ENCODE measurements at regions not wholly inside any gene's neighbourhood (a gene's known extent, or its start where the extent isn't known, plus 50 kb on each side); places are given as distances from the start of the nearest gene placed in this dataset.
A peak's percentile ranks its signal among the peaks of the same experiment; 100 is the strongest.

DNA sequence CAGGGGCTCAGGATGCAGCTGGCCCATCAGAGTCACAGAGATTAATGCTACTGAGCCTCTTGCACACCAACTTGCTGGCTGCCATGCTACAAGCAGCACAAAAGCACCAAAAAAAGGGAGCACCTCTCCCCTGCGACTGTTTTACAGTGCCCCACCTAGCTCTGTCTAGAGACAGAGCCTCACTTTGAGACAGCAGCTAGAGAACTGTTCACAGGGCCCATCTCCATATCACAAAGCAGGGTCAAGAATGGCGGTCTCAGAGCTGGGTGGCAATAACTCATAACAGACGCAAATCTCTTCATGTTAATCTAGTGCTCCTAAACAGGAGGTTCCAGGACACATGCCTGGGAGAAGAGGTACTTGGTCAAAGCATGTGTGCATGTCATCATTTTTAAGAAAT is 953.0 kb downstream of the DCDC2C start:
- no peak overlapping the region for H3K27ac ChIP-seq
- TF ChIP-seq, protein P1, sequence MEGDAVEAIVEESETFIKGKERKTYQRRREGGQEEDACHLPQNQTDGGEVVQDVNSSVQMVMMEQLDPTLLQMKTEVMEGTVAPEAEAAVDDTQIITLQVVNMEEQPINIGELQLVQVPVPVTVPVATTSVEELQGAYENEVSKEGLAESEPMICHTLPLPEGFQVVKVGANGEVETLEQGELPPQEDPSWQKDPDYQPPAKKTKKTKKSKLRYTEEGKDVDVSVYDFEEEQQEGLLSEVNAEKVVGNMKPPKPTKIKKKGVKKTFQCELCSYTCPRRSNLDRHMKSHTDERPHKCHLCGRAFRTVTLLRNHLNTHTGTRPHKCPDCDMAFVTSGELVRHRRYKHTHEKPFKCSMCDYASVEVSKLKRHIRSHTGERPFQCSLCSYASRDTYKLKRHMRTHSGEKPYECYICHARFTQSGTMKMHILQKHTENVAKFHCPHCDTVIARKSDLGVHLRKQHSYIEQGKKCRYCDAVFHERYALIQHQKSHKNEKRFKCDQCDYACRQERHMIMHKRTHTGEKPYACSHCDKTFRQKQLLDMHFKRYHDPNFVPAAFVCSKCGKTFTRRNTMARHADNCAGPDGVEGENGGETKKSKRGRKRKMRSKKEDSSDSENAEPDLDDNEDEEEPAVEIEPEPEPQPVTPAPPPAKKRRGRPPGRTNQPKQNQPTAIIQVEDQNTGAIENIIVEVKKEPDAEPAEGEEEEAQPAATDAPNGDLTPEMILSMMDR (IDR thresholded peaks at IDR 0.05), result no peak
- no peak for TF ChIP-seq ZFX (IDR thresholded peaks at IDR 0.05; ENCODE audit: borderline replicate concordance)

DNA sequence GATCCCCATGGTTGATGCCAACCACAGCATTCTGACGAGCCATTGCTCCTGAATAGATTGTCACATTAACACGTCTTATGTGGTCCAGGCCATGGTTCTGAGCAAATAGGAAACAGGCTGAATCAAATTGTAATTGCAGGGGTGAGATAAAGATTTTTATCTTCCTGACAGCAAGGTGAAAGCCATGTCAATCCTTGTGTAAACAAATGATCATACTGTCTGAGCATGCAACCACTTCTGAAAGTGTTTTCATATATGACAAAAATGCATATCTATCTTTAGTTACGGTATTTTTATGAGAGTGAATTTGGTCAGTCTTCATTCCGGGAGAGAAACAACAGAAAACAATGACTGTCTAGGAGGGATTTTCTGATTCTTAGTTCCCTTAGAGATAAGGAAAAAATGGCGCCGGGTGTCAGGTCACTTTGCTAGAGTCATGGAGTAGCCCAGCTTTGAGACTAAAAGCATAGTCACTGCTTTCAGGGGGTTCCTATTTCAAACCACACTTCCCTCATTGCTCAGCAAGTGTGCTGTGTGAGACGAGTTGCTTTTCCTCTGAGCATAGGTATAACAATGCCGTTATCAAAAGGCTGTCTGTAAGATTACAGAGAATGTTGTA is 958.9 kb downstream of the DCDC2C start:
- no peak overlapping the region for H3K27ac ChIP-seq
- TF ChIP-seq, protein P1 (IDR thresholded peaks at IDR 0.05), result no peak
- TF ChIP-seq ZFX (IDR thresholded peaks at IDR 0.05; ENCODE audit: borderline replicate concordance), result no peak

DNA sequence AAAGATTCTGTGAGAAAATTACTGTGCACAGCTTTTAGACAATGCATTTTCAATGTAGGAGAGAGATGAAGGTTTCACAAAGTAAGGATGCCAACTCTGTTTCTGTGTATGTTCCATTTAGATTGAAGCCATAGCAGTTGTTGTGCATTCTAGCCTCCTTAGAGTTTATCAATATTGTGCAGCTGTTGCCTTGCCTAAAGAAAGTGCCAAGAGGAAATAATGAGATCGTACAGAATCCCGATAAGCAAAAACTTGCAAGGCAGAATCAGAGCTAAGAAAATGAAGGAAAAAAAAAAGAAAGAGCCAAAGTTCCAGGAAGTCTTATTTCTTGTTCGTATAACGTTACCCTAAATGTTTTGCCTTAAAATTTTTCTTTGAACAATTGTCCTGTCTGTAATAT is 965.0 kb downstream of the DCDC2C start:
- H3K27ac ChIP-seq, result no peak overlapping the region
- TF ChIP-seq, protein P1 (IDR thresholded peaks at IDR 0.05), result no peak
- no peak for TF ChIP-seq ZFX (IDR thresholded peaks at IDR 0.05; ENCODE audit: borderline replicate concordance)

DNA sequence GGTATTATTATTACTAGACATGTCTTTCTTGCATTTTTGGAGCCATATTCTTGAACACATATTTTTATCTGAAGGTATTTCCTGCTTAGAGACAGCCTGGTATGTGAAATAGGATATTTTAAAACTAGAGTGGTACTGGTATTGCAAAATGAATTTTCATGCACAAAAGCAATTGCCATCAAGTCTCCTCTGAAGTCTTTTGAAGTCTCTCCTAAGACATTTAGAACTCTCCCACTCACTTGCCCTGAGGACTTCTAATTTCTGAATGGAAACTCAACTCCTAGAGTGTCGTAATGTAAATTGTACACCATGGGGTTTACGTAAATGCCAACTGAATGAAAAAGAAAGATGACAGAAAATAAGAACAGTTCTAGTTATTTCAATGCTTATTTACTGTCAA is 967.0 kb downstream of the DCDC2C start:
- TF ChIP-seq ZFX (IDR thresholded peaks at IDR 0.05; ENCODE audit: borderline replicate concordance), result no peak
- TF ChIP-seq, protein P1 (IDR thresholded peaks at IDR 0.05), result no peak
- H3K27ac ChIP-seq, result no peak overlapping the region

DNA sequence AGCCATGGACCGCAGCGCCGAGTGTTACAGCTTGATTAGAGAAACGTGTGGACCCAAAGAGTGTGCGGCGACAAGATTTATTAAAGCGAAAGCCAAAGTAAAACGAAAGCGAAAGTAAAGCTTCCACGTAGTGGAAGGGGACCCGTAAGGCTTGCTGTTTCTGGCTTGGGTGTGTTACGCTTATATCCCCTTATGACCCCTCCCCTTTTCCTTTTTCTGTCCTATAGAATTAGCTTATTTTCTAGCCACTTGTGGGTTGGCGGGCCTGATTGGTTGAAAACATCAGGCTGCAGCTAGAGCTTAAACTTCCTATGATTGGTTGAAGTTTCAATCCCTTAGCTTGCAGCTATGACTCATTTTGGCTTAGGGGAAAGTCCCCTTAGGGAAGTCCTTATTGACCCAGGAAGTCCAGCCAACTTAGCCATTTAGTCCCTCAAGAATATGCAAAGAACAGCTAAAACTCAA is 969.7 kb downstream of the DCDC2C start:
- H3K27ac ChIP-seq, result peak overlapping the region; percentile 56
- TF ChIP-seq ZFX (IDR thresholded peaks at IDR 0.05; ENCODE audit: borderline replicate concordance), result no peak
- TF ChIP-seq, protein P1 (IDR thresholded peaks at IDR 0.05), result no peak

DNA sequence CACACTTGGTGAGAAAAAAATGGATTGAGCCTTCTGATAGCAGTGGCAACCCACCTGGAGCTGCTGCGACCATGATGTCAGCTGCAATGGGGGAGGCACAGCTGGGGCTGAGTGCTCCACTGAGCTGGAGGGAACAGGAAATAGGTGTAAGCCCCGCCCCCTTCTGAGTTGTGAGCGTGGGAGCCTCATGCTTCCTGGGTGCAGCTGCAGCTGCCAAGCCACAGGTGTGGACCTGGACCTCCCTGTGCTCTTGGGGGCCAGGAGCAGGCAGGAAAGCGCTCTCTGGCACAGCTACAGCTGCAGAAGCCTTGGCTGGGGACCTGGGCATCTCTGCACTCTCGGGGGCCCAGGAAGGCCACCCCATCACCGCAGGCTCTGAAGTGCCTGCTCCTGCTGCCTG is 970.6 kb downstream of the DCDC2C start:
- H3K27ac ChIP-seq, result no peak overlapping the region
- TF ChIP-seq, protein P1 (IDR thresholded peaks at IDR 0.05), result no peak
- TF ChIP-seq ZFX (IDR thresholded peaks at IDR 0.05; ENCODE audit: borderline replicate concordance), result no peak

DNA sequence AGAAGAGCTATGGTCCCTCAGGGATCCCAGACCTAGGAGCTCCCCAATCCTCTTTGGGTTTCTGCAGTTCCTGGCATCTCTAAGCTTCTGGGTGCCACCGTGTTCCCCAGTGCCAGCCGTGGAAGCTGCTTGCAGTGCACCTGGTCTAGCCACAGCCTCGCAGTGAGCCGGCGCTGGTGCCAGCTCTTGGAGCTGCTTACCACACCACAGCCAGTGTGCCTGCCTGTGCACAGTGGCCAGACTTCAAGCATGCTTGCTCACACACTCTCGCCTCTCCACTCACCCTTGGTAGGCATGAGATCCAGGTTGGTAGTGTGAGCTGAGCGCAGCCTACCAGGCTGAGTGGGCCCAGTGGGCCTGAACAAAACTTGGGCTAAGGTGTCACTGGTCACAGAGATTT is 971.9 kb downstream of the DCDC2C start:
- no peak overlapping the region for H3K27ac ChIP-seq
- no peak for TF ChIP-seq ZFX (IDR thresholded peaks at IDR 0.05; ENCODE audit: borderline replicate concordance)
- TF ChIP-seq, protein P1 (IDR thresholded peaks at IDR 0.05), result no peak
